GM18867 (cell line): ENCODE measurements at regions not wholly inside any gene's neighbourhood (a gene's known extent, or its start where the extent isn't known, plus 50 kb on each side); places are given as distances from the start of the nearest gene placed in this dataset.

Experiments
- ATAC-seq: cut with Tn5 transposase; IDR thresholded peaks from one replicate; pipeline ENCODE4 v1.9.1; 2021; ENCODE audit warnings: mild to moderate bottlenecking, moderate library complexity; ENCODE audit not compliant: unreplicated experiment

- ATAC-seq, result no peak
Measured at GRCh38 chr16:9407206-9407758, 315.8 kb downstream of the HAPSTR1 start.

GRCh38 chr16:9408297-9408878 lies 316.9 kb downstream of the HAPSTR1 start:
- no peak for ATAC-seq

- no peak for ATAC-seq
Measured at GRCh38 chr16:9409560-9410493, 318.4 kb downstream of the HAPSTR1 start.

GRCh38 chr16:9411426-9411825 lies 320.0 kb downstream of the HAPSTR1 start:
- no peak for ATAC-seq

GRCh38 chr16:9412031-9412914 lies 320.8 kb downstream of the HAPSTR1 start:
- ATAC-seq, result no peak

GRCh38 chr16:9412915-9413264 lies 321.4 kb downstream of the HAPSTR1 start:
- no peak for ATAC-seq

GRCh38 chr16:9415545-9415944 lies 324.1 kb downstream of the HAPSTR1 start:
- ATAC-seq, result no peak

GRCh38 chr16:9417898-9418297 lies 326.5 kb downstream of the HAPSTR1 start:
- no peak for ATAC-seq

GRCh38 chr16:9419161-9419560 lies 327.7 kb downstream of the HAPSTR1 start:
- ATAC-seq, result no peak

- no peak for ATAC-seq
Measured at GRCh38 chr16:9422762-9423513, 331.5 kb downstream of the HAPSTR1 start.

- ATAC-seq, result no peak
Measured at GRCh38 chr16:9425236-9425635, 333.8 kb downstream of the HAPSTR1 start.

- no peak for ATAC-seq
Measured at GRCh38 chr16:9428355-9429005, 337.0 kb downstream of the HAPSTR1 start.

GRCh38 chr16:9429646-9430330 lies 338.3 kb downstream of the HAPSTR1 start:
- no peak for ATAC-seq

GRCh38 chr16:9434659-9435058 lies 343.2 kb downstream of the HAPSTR1 start:
- no peak for ATAC-seq

GRCh38 chr16:9436175-9436574 lies 344.7 kb downstream of the HAPSTR1 start:
- no peak for ATAC-seq

- no peak for ATAC-seq
Measured at GRCh38 chr16:9437115-9437514, 345.7 kb downstream of the HAPSTR1 start.

GRCh38 chr16:9438991-9439390 lies 347.5 kb downstream of the HAPSTR1 start:
- ATAC-seq, result no peak

- ATAC-seq, result no peak
Measured at GRCh38 chr16:9441012-9441411, 349.6 kb downstream of the HAPSTR1 start.

- no peak for ATAC-seq
Measured at GRCh38 chr16:9443864-9444263, 352.4 kb downstream of the HAPSTR1 start.
